GM18868 (cell line): ENCODE measurements at regions not wholly inside any gene's neighbourhood (a gene's known extent, or its start where the extent isn't known, plus 50 kb on each side); places are given as distances from the start of the nearest gene placed in this dataset.

Experiments used
- ATAC-seq: cut with Tn5 transposase; IDR thresholded peaks from one replicate; pipeline ENCODE4 v1.9.1; 2021; ENCODE audit warnings: mild to moderate bottlenecking, moderate library complexity; ENCODE audit not compliant: unreplicated experiment

GRCh38 chr16:85335584-85336491 lies 223.6 kb upstream of the CIBAR2 start:
- ATAC-seq, result no peak

DNA sequence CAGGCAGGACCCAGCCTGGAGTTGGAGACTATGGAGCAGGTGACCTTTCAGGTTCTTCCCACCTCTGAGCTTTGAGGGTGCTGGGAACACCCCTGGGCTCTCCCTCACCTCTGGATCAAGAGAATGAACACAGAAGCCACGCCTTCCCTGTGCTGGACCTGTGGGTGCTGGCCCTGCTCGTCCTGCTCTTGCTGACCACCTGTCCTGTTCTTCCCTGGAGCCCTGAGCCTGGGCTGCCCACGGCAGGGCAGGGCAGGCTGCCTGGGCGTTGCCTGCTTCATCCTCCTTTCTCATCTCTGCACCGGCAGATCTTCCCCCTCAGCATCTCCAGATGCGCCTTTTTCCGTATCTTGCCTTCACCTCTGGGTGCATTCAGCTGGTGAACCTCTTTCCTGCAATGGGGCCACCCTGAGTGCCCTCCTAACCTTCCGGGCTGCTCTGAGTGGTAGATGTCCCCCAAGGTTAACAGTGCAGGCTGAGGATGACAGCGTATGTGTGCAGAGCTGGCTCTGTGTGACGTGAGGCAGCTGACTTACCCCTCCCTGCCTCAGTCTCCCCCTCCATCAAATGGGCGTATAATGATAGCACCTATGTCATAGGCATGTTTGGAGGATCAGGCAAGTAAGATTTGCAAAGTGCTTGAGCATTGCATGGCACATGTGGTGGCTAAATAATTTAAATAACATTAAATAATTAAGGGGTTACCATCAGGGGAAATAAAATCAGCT lies 225.8 kb upstream of the CIBAR2 start:
- no peak for ATAC-seq

- no peak for ATAC-seq
These were observed 226.3 kb upstream of the CIBAR2 start for GRCh38 chr16:85338638-85338982.

DNA sequence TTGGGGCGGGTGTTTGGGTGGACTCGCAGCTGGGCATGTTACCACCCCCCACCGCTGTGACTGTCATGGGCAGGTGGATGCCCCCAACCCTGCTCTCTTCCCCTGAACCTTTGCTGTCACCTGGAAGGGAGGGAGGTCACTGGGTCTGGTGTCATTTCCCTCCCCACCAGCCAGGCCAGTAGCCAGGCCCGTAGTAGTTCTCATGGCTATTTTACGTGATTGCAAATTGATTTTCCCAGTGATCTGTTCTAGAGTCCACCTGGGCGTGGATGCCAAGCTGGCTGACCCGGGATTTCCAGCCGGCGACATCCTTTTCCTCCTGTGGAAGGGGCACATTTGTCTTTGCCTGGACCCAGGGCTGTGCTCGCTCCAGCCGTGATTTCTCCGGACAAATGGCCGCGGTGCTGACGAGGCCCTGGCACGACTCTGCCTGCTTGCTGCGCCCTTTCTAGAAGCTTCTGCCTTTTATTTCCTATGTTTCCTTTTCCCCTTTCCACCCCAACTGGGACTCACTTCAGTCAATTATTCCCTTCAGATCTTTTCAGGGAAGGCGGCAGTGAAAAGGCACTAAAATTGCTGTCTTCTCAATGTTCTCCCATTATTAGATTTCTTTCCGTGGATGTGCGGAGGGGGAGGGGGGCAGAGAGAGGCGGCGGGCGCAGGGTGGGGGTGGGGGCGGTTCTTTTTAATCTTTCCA lies 226.9 kb upstream of the CIBAR2 start:
- ATAC-seq, result no peak

DNA sequence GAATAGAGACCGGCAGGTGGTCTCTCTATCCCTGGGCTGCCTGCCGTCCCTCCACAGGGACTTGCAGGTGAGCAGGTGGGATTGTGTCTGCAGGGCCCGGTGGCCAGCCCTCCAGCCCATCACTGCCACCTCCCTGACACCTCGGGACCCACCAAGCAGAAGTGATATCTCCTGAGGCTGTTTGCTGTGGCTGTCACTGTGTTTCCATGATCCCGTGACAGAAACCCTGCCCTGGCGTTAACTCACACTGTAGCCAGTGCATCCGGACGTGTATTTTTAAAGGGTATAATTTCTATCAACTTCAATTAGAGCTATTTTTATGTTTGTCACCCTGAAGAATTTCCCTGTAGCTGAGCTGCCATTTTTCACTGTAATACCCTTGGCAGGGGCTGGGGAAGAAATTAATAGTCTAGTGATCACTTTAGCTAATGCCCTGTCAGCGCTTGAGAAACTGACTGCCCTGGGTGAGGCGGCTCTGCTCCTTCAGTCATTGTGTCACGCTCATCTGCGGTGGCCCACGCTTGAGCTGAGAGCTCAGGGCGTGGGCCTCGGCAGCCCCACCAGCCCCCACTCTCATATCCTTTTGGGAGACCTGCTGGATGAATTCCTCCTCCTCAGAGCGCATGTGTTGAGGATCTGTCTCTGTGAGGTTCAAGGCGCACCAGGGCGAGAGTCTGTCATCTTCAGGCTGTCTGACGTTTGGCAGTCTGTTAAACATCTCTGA lies 229.9 kb upstream of the CIBAR2 start:
- no peak for ATAC-seq

- ATAC-seq, result no peak
These were observed 232.3 kb upstream of the CIBAR2 start for GRCh38 chr16:85344502-85345128.

DNA sequence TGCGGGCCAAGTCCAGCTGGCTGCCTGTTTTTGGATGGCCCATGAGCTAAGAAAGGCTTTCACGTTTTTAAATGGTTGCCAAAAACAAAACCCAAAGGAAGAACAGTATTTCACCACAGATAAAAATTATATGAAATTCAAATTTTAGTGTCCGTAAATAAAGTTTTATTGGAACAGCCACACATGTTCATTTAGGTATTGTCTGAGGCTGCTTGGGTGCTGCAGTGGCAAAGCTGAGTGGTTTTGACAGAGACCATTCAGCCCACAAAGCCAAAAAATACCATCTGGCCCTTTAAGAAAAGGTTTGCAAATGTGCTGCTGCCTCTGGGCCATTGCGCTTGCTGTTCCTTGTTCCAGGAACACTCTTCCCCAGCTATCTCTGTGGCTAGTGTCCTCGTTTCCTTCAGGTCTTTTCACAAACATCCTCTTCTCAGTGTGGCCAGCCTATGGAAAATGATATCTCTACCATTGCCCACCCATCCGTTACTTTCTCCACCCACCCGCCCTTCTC lies 232.9 kb upstream of the CIBAR2 start:
- ATAC-seq, result no peak

DNA sequence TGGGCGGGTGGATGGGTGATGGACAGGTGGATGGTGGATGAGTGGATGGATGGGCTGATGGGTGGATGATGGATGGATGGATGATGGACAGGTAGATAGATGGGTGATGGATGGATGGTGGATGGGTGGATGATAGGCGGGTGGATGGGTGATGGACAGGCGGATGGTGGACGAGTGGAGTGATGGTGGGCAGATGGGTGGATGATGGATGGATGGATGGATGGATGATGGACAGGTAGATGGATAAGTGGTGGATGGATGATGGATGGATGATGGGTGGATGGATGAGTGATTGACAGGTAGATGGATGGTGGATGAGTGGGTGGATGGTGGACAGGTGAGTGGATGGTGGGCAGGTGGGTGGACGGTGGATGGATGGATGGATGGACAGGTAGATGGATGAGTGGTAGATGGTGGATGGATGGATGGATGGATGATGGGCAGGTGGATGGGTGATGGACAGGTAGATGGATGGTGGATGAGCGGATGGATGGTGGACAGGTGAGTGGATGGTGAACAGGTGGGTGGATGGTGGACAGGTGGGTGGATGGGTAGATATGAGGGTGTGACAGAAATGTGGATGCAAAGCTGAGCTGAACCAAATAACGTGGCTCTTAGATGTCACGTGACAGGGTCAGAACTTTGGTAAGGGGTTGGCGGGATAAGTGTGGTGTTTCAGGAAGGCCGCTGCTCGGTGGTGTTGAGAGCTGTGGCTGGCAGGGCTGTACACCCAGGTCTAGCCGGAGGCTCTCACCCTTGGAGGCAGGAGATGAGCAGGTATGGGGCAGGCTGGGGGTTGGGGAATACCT lies 234.3 kb upstream of the CIBAR2 start:
- ATAC-seq, result no peak

- no peak for ATAC-seq
These were observed 234.9 kb upstream of the CIBAR2 start for GRCh38 chr16:85347213-85347591.

DNA sequence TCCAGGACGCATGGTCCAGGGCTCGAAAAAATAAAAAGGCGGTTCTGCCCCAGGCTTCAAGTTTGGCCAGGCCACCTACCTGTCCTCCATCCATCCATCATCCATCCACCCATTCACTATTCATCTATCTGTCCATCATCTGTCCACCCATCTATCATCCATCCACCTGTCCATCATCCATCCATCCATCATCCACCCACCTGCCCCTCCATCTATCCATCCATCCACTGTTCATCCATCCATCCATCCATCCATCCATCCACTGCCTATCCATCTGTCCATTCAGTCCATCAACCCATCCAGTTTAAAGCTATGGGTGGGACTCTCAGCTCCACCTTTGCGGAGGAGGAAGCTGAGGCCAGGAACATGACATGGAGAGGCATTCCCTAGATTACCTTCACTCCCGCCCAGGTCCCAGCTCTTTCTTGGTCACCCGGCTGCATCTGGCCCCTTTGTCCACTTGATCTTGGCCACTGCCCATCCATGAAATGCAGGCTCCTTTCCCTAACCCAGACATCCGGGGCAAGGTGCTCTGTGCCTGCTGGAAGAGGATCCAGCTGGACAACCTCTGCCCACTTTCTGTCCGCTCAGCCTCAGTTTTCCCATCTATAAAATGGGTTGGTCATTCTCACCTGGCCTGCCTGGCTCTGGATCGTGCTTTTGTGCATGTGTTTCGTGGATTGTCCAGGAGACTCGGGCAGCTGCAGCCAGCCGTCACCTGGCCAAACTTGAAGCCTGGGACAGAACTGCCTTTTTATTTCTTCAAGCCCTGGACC lies 236.0 kb upstream of the CIBAR2 start:
- no peak for ATAC-seq

DNA sequence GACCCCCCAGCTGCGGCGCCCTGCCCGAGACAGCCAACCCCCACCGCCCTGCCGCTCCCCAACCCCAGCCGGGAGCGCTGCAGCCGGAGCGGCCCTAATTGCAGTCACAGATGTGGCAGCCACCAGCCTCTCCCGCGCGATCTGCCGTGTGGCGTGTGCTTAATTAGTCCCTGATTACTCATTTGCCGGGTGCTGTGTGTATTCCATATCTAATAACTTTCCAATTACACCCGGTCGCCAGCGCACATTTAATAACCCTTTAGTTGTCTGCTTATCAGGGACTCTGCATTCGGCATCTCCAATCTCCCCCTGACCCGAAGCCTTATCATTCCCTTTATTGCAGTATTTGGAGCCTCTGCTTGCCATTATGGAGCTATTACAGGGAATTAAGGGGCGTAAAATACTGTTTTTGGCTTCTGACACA lies 236.7 kb upstream of the CIBAR2 start:
- no peak for ATAC-seq

GRCh38 chr16:85349365-85350145 lies 237.3 kb upstream of the CIBAR2 start:
- ATAC-seq, result no peak

- ATAC-seq, result no peak
These were observed 238.0 kb upstream of the CIBAR2 start for GRCh38 chr16:85350146-85350728.

DNA sequence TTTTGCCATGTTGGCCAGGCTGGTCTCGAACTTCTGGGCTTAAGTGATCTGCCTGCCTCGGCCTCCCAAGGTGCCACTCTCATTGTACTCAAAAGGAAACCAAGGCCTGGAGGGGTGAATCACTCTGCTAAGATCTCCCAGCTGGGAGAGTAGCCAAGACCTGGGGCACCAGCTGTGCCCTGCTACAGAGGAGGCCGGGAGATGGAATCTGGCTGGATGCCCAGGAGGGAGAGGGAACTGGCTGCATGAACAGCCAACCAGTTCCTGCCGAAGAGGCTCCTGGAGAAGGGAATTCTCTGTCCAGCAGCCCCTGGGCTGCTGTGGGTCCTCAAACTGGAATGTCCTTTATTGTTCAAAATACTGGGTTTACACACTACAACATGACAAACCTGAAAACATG lies 238.7 kb upstream of the CIBAR2 start:
- no peak for ATAC-seq

GRCh38 chr16:85353013-85353412 lies 240.7 kb upstream of the CIBAR2 start:
- ATAC-seq, result no peak

DNA sequence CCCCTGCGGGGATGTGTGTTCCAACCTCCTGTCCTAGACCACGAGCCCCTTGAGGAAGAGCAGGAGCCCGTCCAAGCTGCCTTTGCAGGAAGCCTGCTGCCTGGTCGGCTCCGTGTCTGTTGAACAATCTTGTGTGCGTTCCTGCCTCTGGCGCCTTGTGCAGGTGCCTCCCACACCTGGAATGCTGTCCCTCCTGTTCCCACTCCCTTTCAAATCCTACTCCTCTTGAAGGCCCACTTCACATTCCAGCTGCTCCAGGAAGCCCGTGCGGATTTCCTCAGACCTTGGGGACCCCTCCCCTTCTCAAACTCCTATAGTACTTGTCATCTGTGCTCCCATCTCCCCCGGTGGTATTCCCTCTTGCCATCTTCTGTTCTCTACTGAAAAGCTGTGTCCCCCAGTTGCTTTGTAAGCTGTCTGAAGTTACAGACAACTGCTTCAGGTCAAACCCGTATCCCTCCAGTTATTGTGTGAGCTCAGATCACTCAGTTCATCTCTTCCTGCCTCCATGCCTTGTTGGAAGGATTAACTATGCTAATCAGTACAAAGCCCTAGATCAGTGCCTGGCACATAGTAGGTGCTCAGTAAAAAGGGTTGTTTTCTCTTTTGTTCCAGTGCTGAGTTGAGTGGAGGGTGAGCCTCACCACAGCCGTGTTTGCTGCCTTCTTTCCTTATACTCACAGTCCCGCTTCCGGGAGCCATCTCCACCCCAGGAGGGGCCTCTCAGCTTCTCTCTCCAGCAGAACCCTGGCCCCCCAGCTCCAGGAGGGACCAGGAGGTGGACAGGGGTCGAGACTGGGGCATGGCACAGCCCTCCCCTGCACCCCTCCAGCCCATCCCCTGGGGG lies 241.8 kb upstream of the CIBAR2 start:
- no peak for ATAC-seq
